GM19468 (cell line): ENCODE measurements at regions not wholly inside any gene's neighbourhood (a gene's known extent, or its start where the extent isn't known, plus 50 kb on each side); places are given as distances from the start of the nearest gene placed in this dataset.
"Not testable (repeated sequence)": the region's sequence is repeated elsewhere in the genome, so short reads cannot be mapped to it uniquely, and the experiment has no call there.

Experiments used
- ATAC-seq: cut with Tn5 transposase; IDR thresholded peaks from one replicate; pipeline ENCODE4 v1.9.1; 2021; ENCODE audit warnings: mild to moderate bottlenecking, moderate library complexity, moderate number of reproducible peaks; ENCODE audit not compliant: unreplicated experiment; ENCODE audit errors: extremely low read depth

GRCh38 chr20:47912786-47913501, 127.7 kb upstream of the SULF2 start:
- not testable (repeated sequence) for ATAC-seq

DNA sequence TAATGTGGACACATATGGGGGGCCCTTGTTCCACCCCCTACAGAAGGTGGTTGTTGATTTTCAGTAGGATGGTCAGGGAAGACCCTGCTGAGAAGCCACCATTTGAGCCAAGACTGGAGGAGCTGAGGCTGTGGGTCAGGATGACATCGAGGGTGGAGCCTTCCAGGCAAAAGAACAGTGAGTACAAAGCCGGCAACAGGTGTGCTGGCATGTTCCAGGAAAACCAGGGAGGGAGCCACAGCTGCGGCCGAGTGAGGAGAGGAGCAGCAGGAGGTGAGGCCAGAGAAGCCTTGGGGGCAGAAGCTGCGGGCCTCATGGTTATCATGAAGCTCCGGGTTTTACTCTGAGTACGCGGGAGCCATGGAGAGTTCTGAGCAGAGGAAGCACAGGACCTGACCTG, 126.9 kb upstream of the SULF2 start:
- not testable (repeated sequence) for ATAC-seq

DNA sequence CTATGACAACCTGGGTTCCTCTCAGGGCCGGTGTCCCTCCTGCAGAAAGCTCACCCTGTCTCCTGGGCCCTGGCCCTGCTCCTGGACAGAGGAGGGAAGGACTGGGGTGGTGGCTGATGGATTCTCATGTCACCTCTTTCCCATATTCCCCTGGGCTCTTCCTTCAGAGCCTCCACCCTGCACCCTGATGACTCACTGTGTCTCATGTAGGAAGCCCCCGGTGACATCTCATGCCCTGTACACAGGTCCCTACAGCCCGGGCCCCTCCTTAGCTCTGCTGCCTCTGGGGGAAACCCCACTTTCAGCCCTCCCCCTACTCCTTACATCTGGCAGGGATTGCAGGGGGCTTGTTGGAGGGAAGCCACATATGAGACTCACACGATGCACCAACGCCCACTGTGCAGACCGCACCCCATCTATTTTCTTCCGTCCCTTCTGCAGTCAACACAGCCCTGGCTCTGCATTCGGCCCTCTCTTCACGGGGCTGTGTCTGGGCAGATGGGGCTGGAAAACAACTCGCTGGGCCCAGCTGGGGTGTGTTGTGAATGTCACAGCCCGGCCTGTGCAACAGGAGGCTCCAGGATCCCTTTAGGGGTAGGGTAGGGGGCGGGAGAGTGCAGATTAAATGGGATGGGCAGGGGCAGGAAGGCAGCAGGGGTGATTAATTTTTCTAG, 124.6 kb upstream of the SULF2 start:
- ATAC-seq = not testable (repeated sequence)

DNA sequence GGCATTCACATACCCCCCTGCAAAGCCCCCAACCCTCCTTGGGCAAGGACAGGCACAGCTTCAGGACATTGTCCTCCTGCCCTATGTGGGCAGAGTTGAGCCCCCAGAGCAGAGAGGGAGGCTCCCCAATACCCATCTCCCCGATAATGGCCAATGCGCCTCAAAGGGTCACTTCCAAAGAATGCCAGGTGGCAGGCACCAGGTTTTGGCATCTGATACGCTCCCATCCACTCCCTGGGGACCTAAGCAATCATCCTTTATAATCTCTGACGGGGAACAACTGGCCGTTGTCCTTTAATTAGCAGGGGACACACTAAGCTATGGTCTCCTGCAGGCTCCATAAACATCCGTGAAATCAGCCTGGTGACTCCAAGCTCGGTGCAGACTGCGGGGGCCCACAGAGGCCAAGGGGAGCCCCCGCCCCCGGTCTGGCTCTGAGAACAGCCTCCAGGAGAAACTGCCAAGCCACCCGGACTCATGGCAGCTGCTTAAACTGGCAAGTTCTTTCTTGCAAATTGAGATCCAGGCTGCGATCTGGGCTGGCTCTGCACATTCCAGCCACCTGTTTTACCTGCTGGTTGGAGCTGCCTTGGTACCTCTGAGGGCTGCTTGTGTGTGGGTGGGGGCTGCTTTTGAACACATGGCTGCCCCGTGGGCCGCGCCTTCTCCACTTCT, 123.2 kb upstream of the SULF2 start:
- ATAC-seq = not testable (repeated sequence)

DNA sequence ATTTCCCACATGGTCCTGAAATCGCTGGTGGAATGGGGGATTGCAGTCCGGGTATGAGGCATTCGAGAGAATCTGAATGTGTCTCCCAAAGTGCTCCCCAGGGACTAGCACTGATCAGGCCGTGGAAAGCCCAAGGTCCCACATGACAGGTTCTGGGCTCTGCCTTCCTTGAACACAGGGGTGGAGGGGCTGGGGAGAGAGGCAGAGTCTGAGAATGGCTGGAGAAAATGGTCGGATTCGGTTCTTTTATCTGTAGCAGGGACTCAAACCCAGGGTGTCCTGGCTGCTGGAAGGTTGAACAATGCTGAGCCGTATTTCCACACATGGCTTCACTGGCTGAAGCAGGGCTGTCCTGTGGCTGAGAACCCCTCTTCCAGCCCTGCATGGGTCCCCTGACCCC, 122.7 kb upstream of the SULF2 start:
- not testable (repeated sequence) for ATAC-seq

- no peak for ATAC-seq
Observed at GRCh38 chr20:47907031-47907675, 121.9 kb upstream of the SULF2 start.

DNA sequence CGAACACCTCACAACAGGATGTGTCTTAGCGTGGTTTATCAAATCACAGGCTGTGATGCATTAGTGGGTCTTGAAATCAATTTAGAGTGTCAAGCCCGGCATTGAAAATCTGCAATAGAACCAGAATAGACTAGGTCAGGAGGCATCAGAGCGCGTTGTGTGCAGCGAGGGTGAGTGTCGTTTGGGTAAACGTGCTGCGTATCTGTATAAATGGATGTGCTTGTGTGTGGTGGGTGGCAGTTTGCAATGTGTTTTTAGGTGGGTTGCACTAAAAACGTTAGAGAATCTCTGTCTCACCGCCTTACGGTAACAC, 121.0 kb upstream of the SULF2 start:
- no peak for ATAC-seq

- ATAC-seq = no peak
Observed at GRCh38 chr20:47905628-47906347, 120.5 kb upstream of the SULF2 start.

GRCh38 chr20:47903009-47903408, 117.7 kb upstream of the SULF2 start:
- ATAC-seq = not testable (repeated sequence)

DNA sequence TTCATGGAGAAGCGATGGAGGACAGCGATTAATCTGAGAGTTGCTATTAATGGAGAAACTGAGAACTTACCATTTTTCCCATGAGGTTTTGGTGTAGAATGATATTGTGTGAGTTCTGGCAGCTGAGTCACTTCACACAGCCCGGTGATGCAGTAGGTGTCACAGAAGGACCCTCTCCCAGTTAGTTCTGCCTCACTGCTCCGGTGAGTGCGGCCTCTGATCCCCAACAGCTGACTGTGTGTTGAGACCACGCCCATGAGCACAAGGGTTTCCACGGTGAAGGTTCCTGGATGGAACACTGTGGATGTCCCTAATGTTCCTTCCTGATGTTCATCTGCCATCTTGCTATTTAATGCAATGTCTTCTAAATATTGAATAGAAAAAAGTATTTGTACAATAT, 114.0 kb upstream of the SULF2 start:
- ATAC-seq = not testable (repeated sequence)

DNA sequence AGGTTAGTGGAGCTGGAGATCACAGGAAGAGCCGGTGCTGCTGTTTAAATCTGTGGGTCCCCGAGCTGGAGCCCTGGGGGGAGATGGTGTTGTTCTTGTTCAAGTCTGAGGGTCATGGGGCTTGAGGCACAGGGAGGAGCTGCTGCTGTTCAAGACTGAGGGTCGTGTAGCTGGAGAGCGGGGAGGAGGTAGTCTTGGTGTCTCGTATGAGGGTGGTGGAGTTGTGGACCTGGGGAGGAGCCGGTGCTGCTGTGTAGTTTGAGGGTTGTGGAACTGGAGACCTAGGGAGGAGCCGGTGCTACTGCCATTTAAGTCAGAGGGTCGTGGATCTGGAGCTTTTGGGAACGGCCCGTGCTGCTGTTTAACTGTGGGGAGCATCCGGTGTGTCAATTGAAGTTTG, 112.2 kb upstream of the SULF2 start:
- no peak for ATAC-seq

GRCh38 chr20:47892681-47893080, 107.4 kb upstream of the SULF2 start:
- not testable (repeated sequence) for ATAC-seq

DNA sequence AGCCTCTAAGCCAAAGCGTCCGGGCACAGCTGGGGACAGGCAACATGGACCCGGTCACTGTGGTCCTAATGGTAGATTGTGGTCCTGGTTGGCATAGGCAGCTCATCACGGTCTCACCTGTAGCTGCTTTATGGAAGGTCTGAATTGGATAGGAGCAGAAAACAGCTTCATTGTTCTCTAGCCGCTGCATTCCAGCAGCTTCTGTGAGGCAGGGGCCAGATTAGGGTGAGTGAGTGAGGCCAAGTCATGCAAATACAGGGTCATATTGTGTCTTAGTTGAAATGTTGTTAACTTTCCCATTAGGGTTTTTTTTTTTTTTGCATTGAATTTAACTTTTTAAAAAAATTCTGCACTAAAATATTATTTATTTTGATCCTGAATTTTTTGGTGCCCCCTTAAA, 105.4 kb upstream of the SULF2 start:
- ATAC-seq = not testable (repeated sequence)

DNA sequence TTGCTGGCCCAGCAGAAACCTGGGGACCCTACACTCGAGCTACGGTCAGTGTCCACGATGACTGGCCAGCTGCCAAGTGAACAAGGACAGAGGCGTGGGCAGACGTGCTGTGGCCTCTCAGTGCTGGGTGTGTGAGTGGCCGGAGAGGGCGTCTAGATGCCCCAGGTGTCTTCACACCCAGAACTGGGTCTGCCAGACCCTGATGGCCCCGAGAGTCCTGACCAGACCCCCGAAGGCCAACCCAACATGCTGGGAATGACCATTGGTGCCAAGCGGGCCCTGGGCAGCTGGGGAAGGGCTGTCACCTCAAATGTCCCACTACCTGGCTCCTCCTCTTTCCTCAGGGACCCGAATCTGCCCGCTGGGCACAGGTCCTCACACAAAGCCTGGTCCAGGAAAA, 104.5 kb upstream of the SULF2 start:
- not testable (repeated sequence) for ATAC-seq

DNA sequence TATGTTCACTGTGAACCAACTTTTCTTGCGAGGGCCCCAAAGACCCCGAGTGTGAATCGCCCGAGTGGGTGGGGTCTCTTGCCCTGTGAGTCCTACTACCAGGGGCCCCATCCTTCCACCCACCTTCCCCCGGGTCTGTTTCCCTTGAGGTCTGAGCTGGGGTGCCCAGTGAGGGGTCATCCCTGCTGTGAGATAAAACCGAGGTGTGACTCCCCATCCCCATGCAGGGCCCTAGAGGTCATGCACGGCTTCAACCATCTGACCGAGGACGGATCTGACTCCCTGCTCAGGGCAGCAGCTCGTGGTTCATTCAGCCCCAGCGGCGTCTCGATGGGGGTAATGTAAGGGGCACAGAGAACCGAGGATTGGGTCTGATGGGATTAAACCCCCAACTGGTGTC, 103.1 kb upstream of the SULF2 start:
- no peak for ATAC-seq

DNA sequence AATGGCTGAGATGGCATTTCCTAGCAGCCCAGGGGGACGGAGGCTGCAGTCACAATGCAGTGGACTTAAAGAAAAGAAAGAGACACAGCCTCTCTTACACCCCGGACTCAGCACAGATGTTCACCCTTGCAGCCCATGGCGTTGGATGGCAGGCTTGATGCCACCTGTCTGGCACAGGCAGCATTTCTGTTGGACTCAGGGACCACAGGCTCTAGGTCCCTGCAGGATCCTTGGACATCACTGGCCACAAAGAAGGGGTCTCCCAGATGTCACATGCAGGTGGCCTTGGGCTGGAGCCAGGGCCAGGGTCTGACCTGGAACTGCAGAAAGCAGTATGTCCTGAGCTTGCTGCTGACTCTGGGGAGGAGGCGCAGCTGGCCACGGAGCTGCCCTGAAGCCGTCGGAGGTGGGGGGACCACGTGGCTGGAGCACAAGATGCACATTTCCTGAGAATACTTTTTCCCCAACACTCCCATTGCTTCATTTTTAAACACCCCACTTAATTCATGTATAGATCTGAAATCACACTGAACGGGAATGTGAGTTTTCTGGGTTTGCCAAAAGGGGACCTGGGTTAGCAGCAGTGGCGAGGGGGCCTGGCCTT, 102.3 kb upstream of the SULF2 start:
- ATAC-seq = no peak

DNA sequence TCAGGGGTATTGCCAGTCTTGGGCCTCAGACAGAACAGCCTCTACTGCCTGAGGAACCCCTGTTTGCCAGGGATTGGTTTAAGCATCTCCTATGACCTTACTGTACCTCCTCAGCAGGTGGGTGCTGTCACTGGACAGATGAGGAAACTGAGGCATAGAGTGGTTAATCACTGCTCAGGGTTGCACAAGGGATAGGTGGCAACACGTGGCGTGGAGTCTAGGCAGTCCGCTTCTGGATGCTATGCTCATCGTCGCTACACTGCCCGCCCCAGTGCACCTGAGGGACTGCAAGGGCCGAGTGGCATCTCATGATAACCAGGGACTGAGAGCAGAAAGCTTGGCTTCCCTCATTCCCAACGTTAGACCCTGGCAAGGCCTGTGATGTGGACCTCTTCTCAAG, 101.8 kb upstream of the SULF2 start:
- no peak for ATAC-seq

- ATAC-seq = no peak
Observed at GRCh38 chr20:47886454-47887041, 101.3 kb upstream of the SULF2 start.

DNA sequence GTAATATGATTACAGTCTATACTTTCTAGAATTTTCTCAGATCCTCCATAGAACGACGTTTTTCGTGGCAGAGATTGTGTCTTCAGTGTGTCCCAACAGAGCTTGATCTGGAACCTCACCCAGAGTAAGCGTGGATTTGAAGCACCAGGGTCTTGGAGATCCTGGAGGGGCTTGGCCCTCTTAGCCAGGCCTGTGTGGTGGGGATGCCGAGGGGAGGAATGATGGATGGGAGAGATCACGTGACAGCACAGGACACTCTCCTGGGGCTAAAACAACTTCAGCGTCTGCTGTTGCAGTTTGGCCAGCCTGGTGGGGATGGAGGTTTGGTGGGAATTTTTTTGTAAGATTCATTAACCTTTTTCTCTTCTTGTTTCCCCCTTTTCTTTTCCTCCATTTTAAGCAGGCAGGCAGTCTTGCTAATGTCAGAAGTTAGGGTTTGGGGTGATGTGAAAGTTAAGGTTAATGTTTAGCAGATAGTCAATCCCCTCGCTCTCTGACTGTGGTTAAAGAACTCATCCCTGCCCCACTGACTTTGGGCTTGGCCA, 100.7 kb upstream of the SULF2 start:
- no peak for ATAC-seq
